ENCODE measurements at regions not wholly inside any gene's neighbourhood (a gene's known extent, or its start where the extent isn't known, plus 50 kb on each side); places are given as distances from the start of the nearest gene placed in this dataset.

GRCh38 chr14:103216857-103217256 is 93.6 kb downstream of the TNFAIP2 start:
- ATAC-seq (no peak), DNase-seq (ENCODE audit: low spot score) (no peak)
- TF ChIP-seq CREB1 (CRISPR knock-in tag; IDR thresholded peaks at IDR 0.05) (no peak), RORB (CRISPR knock-in tag; IDR thresholded peaks at IDR 0.05) (no peak), MAX (CRISPR knock-in tag; IDR thresholded peaks at IDR 0.05) (no peak), ZNF138 (CRISPR knock-in tag; conservative IDR thresholded peaks at IDR 0.05) (no peak), NR2C2 (CRISPR knock-in tag; IDR thresholded peaks at IDR 0.05) (no peak), ERG (CRISPR knock-in tag; IDR thresholded peaks at IDR 0.05) (no peak), CDX4 (CRISPR knock-in tag; IDR thresholded peaks at IDR 0.05; ENCODE audit: borderline replicate concordance) (no peak), PREB (CRISPR knock-in tag; IDR thresholded peaks at IDR 0.05; ENCODE audit: borderline replicate concordance) (no peak), FOXJ3 (CRISPR knock-in tag; IDR thresholded peaks at IDR 0.05; ENCODE audit: borderline replicate concordance) (no peak), AFF4 (CRISPR knock-in tag; IDR thresholded peaks at IDR 0.05; ENCODE audit: borderline replicate concordance) (no peak), ZNF671 (CRISPR knock-in tag; IDR thresholded peaks at IDR 0.05) (no peak), USF2 (CRISPR knock-in tag; IDR thresholded peaks at IDR 0.05) (no peak), GRHL2 (CRISPR knock-in tag; IDR thresholded peaks at IDR 0.05; ENCODE audit: insufficient replicate concordance, severe bottlenecking) (no peak), ZNF263 (CRISPR knock-in tag; IDR thresholded peaks at IDR 0.05; ENCODE audit: low read depth) (no peak), ZNF416 (CRISPR knock-in tag; IDR thresholded peaks at IDR 0.05) (no peak), IRF1 (CRISPR knock-in tag; IDR thresholded peaks at IDR 0.05) (no peak), ZNF512 (CRISPR knock-in tag; IDR thresholded peaks at IDR 0.05; ENCODE audit: borderline replicate concordance) (no peak), NR3C1 (CRISPR knock-in tag; conservative IDR thresholded peaks at IDR 0.05; ENCODE audit: low read depth) (no peak), ATF2 (CRISPR knock-in tag; IDR thresholded peaks at IDR 0.05; ENCODE audit: borderline replicate concordance, low read depth) (no peak), NR1H2 (CRISPR knock-in tag; IDR thresholded peaks at IDR 0.05) (no peak)
- Mint-ChIP-seq H3K36me3 (no peaks in the 10 kb centered on the region), H3K9me3 (no peaks in the 10 kb centered on the region), H3K4me1 (peaks cover 8% of the 10 kb centered on the region), H3K4me3 (no peak overlapping the region), H3K27me3 (ENCODE audit: low read depth) (peaks cover 33% of the 10 kb centered on the region), H3K27ac (no peak overlapping the region)
- POLR2A ChIA-PET, result no interaction called here
- CTCF ChIA-PET, result interaction anchor here (0.7 to 2.7 kb wide), 3 partner anchors 29 to 112 kb away, joined by 3 to 16 read pairs (median 3); no protein-coding TSS in a partner anchor

All from WTC11 (cell line).